Mucosa of descending colon (tissue), 3 donors: ENCODE measurements at regions not wholly inside any gene's neighbourhood (a gene's known extent, or its start where the extent isn't known, plus 50 kb on each side); places are given as distances from the start of the nearest gene placed in this dataset.

Experiments used
- ATAC-seq: fragments of 200-7000 bp; cut with Tn5 transposase; one replicate; pipeline ENCODE4 v1.9.1; 2020; ENCODE audit warnings: mild to moderate bottlenecking, moderate library complexity
- DNase-seq, 3 donors: peaks; one replicate each; pipeline ENCODE4 v3.0.0-alpha.2; 2020
- H3K36me3 ChIP-seq: fragments of 200-600 bp; one replicate; pipeline ENCODE4 v1.8.0; 2021; ENCODE audit warnings: low read depth, mild to moderate bottlenecking
- H3K4me1 ChIP-seq: fragments of 200-600 bp; one replicate; pipeline ENCODE4 v1.8.0; 2021; ENCODE audit warnings: low read depth, mild to moderate bottlenecking
- H3K4me3 ChIP-seq: fragments of 200-600 bp; one replicate; pipeline ENCODE4 v1.8.0; 2021; ENCODE audit warnings: mild to moderate bottlenecking
- H3K9me3 ChIP-seq: fragments of 200-600 bp; one replicate; pipeline ENCODE4 v1.8.0; 2021; ENCODE audit warnings: mild to moderate bottlenecking
- CTCF ChIP-seq: fragments of 200-600 bp; IDR thresholded peaks from one replicate; pipeline ENCODE4 v1.8.0; 2022; ENCODE audit warnings: antibody characterized with exemption, mild to moderate bottlenecking
- intact Hi-C, 2 donors: fragments of 100-400 bp; cut with DNase I in 1 of 2; cut with micrococcal nuclease in 1 of 2; formaldehyde crosslinking; loops; one replicate each; pipeline versions ENCODE4 v1.11.0 to v1.11.1; 2022; cut with DNase I, micrococcal nuclease
- donor health status: DM: no; HTN: no; CAD: no; lungs with moderate emphysema.
- donor health status: DM: no; HTN: no; CAD: no.
- donor health status: DM: no; HTN: yes; CAD: no.

- TF ChIP-seq CTCF = no peak
- H3K36me3 ChIP-seq = no peaks in the 10 kb centered on the region
- no peaks in the 10 kb centered on the region for H3K9me3 ChIP-seq
- intact Hi-C loops = no loop called here
- H3K4me1 ChIP-seq = no peaks in the 10 kb centered on the region
- no peak for DNase-seq
- H3K4me3 ChIP-seq = no peak overlapping the region
- ATAC-seq = no peak
Measured at GRCh38 chr13:44096901-44097300, 217.2 kb downstream of the LACC1 start.

GRCh38 chr13:44098559-44098958 lies 218.9 kb downstream of the LACC1 start:
- H3K9me3 ChIP-seq = no peaks in the 10 kb centered on the region
- H3K36me3 ChIP-seq = no peaks in the 10 kb centered on the region
- intact Hi-C loops = no loop called here
- H3K4me1 ChIP-seq = peaks cover 5% of the 10 kb centered on the region
- ATAC-seq = peak; percentile 30
- DNase-seq = no peak
- TF ChIP-seq CTCF = no peak
- H3K4me3 ChIP-seq = no peak overlapping the region

GRCh38 chr13:44101347-44102083 lies 221.8 kb downstream of the LACC1 start:
- H3K4me3 ChIP-seq = no peak overlapping the region
- peaks cover 16% of the 10 kb centered on the region for H3K4me1 ChIP-seq
- intact Hi-C loops = no loop called here
- DNase-seq (no peak), ATAC-seq (peak; percentile 75)
- no peak for TF ChIP-seq CTCF
- H3K9me3 ChIP-seq = no peaks in the 10 kb centered on the region
- no peaks in the 10 kb centered on the region for H3K36me3 ChIP-seq

GRCh38 chr13:44103429-44104196 lies 223.9 kb downstream of the LACC1 start:
- peaks cover 29% of the 10 kb centered on the region for H3K4me1 ChIP-seq
- DNase-seq (peak in 1 of 3 donors; percentile 47), ATAC-seq (peak; percentile 49)

GRCh38 chr13:44104197-44104490 lies 224.4 kb downstream of the LACC1 start:
- intact Hi-C loops = no loop called here
- Histone ChIP-seq H3K4me1 (peaks cover 29% of the 10 kb centered on the region), H3K36me3 (no peaks in the 10 kb centered on the region), H3K9me3 (no peaks in the 10 kb centered on the region), H3K4me3 (no peak overlapping the region)
- no peak for TF ChIP-seq CTCF
- DNase-seq = peak in 2 of 3 donors; percentile 54 to 55
- ATAC-seq = no peak

More at GRCh38 chr13:44103429-44104196, 223.9 kb downstream of the LACC1 start:
- H3K9me3 ChIP-seq = no peaks in the 10 kb centered on the region
- intact Hi-C loops = no loop called here
- no peak overlapping the region for H3K4me3 ChIP-seq
- H3K36me3 ChIP-seq = no peaks in the 10 kb centered on the region
- TF ChIP-seq CTCF = no peak
